A549 (cell line): ENCODE measurements at regions not wholly inside any gene's neighbourhood (a gene's known extent, or its start where the extent isn't known, plus 50 kb on each side); places are given as distances from the start of the nearest gene placed in this dataset.

Experiments used
- ESRRA ChIP-seq: fragments of 150-350 bp; IDR thresholded peaks from 2 replicates; pipeline ENCODE4 v1.6.1; 2014; ENCODE audit warnings: mild to moderate bottlenecking, low read length, borderline replicate concordance
- GATA3 ChIP-seq: IDR thresholded peaks from 2 replicates; pipeline ENCODE4 v1.6.1; 2012; ENCODE audit warnings: borderline replicate concordance
- HDAC2 ChIP-seq: fragments of 200-600 bp; sonication (generic); IDR thresholded peaks from 2 replicates; pipeline ENCODE4 v1.6.1; 2016
- JUN ChIP-seq, 2 experiments: fragments of >200 bp; sonication (Bioruptor Twin); formaldehyde crosslinking; IDR thresholded peaks; 2 replicates in 1 of 2; 3 replicates in 1 of 2; pipeline ENCODE4 v1.6.1; 2016 to 2017
- POLR2A ChIP-seq: IDR thresholded peaks from 2 replicates; pipeline ENCODE4 v1.6.1; 2012; ENCODE audit warnings: mild to moderate bottlenecking, low read length
- RAD21 ChIP-seq, 2 experiments: fragments of >200 bp in 1 of 2; sonication (Bioruptor Twin) in 1 of 2; formaldehyde crosslinking in 1 of 2; IDR thresholded peaks in 1 of 2; conservative IDR thresholded peaks in 1 of 2; 2 replicates in 1 of 2; 3 replicates in 1 of 2; pipeline ENCODE4 v1.6.1; 2012 to 2018; ENCODE audit warnings: inconsistent platforms in 1 of 2
- ZSCAN20 ChIP-seq: fragments of 250-450 bp; sonication (Bioruptor Pico); IDR thresholded peaks from 2 replicates; pipeline ENCODE4 v1.8.0; 2022; ENCODE audit warnings: mild to moderate bottlenecking, moderate library complexity
- TF ChIP-seq, protein P1 (sequence below): fragments of >200 bp; sonication (Bioruptor Twin); formaldehyde crosslinking; IDR thresholded peaks from 3 replicates; pipeline ENCODE4 v1.5.1; 2016
- TF ChIP-seq, protein P2 (sequence below): fragments of >200 bp; sonication (Bioruptor Twin); formaldehyde crosslinking; IDR thresholded peaks from 3 replicates; pipeline ENCODE4 v1.6.1; 2016
- TF ChIP-seq, protein P3 (sequence below): IDR thresholded peaks from 2 replicates; pipeline ENCODE4 v1.6.1; 2012
- TF ChIP-seq, protein P4 (sequence below): fragments of 200-600 bp; sonication (generic); IDR thresholded peaks from 2 replicates; pipeline ENCODE4 v1.6.1; 2016; ENCODE audit warnings: antibody characterized with exemption, mild to moderate bottlenecking, moderate library complexity

DNA sequence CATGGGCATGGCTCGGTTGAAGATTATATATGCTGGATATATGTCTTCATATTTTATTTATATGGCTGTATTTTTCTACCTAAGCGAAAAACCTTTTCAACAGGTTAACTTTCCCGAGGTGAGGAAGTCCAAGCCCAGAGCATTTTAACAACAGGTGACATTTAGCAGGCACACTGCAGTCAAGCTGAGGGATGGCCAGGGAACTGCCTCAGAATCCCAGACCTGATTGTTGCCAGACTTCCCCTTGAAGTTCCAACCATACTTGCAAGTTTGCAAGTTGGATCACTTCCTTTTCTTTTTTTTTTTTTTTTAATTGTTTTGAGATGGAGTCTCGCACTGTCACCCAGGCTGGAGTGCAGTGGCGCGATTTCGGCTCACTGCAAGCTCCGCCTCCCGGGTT is 166.0 kb upstream of the FRMD6 start:
- no peak for TF ChIP-seq GATA3
- no peak for TF ChIP-seq ESRRA
- TF ChIP-seq, protein P1, sequence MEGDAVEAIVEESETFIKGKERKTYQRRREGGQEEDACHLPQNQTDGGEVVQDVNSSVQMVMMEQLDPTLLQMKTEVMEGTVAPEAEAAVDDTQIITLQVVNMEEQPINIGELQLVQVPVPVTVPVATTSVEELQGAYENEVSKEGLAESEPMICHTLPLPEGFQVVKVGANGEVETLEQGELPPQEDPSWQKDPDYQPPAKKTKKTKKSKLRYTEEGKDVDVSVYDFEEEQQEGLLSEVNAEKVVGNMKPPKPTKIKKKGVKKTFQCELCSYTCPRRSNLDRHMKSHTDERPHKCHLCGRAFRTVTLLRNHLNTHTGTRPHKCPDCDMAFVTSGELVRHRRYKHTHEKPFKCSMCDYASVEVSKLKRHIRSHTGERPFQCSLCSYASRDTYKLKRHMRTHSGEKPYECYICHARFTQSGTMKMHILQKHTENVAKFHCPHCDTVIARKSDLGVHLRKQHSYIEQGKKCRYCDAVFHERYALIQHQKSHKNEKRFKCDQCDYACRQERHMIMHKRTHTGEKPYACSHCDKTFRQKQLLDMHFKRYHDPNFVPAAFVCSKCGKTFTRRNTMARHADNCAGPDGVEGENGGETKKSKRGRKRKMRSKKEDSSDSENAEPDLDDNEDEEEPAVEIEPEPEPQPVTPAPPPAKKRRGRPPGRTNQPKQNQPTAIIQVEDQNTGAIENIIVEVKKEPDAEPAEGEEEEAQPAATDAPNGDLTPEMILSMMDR = no peak
- TF ChIP-seq RAD21 (conservative IDR thresholded peaks at IDR 0.05 in 1 of 2, IDR thresholded peaks at IDR 0.05 in 1 of 2) = no peak
- TF ChIP-seq, protein P2, sequence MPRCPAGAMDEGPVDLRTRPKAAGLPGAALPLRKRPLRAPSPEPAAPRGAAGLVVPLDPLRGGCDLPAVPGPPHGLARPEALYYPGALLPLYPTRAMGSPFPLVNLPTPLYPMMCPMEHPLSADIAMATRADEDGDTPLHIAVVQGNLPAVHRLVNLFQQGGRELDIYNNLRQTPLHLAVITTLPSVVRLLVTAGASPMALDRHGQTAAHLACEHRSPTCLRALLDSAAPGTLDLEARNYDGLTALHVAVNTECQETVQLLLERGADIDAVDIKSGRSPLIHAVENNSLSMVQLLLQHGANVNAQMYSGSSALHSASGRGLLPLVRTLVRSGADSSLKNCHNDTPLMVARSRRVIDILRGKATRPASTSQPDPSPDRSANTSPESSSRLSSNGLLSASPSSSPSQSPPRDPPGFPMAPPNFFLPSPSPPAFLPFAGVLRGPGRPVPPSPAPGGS = no peak
- no peak for TF ChIP-seq ZSCAN20 (CRISPR knock-in tag)
- TF ChIP-seq, protein P3, sequence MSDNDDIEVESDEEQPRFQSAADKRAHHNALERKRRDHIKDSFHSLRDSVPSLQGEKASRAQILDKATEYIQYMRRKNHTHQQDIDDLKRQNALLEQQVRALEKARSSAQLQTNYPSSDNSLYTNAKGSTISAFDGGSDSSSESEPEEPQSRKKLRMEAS = no peak
- no peak for TF ChIP-seq POLR2A
- TF ChIP-seq HDAC2 = no peak
- TF ChIP-seq JUN (IDR thresholded peaks at IDR 0.05) = no peak
- TF ChIP-seq, protein P4, sequence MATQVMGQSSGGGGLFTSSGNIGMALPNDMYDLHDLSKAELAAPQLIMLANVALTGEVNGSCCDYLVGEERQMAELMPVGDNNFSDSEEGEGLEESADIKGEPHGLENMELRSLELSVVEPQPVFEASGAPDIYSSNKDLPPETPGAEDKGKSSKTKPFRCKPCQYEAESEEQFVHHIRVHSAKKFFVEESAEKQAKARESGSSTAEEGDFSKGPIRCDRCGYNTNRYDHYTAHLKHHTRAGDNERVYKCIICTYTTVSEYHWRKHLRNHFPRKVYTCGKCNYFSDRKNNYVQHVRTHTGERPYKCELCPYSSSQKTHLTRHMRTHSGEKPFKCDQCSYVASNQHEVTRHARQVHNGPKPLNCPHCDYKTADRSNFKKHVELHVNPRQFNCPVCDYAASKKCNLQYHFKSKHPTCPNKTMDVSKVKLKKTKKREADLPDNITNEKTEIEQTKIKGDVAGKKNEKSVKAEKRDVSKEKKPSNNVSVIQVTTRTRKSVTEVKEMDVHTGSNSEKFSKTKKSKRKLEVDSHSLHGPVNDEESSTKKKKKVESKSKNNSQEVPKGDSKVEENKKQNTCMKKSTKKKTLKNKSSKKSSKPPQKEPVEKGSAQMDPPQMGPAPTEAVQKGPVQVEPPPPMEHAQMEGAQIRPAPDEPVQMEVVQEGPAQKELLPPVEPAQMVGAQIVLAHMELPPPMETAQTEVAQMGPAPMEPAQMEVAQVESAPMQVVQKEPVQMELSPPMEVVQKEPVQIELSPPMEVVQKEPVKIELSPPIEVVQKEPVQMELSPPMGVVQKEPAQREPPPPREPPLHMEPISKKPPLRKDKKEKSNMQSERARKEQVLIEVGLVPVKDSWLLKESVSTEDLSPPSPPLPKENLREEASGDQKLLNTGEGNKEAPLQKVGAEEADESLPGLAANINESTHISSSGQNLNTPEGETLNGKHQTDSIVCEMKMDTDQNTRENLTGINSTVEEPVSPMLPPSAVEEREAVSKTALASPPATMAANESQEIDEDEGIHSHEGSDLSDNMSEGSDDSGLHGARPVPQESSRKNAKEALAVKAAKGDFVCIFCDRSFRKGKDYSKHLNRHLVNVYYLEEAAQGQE = no peak
